ENCODE measurements at regions not wholly inside any gene's neighbourhood (a gene's known extent, or its start where the extent isn't known, plus 50 kb on each side); places are given as distances from the start of the nearest gene placed in this dataset.

GRCh38 chr6:153725456-153725855, 313.6 kb upstream of the OPRM1 start:
- no peak overlapping the region for H3K27ac ChIP-seq
- no peaks in the 10 kb centered on the region for H3K36me3 ChIP-seq
- intact Hi-C loops (cut with DNase I; ENCODE audit: low total_unique reads) = no loop called here
- TF ChIP-seq POLR2A (IDR thresholded peaks at IDR 0.05) = no peak
- TF ChIP-seq, protein P1, sequence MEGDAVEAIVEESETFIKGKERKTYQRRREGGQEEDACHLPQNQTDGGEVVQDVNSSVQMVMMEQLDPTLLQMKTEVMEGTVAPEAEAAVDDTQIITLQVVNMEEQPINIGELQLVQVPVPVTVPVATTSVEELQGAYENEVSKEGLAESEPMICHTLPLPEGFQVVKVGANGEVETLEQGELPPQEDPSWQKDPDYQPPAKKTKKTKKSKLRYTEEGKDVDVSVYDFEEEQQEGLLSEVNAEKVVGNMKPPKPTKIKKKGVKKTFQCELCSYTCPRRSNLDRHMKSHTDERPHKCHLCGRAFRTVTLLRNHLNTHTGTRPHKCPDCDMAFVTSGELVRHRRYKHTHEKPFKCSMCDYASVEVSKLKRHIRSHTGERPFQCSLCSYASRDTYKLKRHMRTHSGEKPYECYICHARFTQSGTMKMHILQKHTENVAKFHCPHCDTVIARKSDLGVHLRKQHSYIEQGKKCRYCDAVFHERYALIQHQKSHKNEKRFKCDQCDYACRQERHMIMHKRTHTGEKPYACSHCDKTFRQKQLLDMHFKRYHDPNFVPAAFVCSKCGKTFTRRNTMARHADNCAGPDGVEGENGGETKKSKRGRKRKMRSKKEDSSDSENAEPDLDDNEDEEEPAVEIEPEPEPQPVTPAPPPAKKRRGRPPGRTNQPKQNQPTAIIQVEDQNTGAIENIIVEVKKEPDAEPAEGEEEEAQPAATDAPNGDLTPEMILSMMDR (IDR thresholded peaks at IDR 0.05) = no peak
- no peak overlapping the region for H3K4me3 ChIP-seq
- H3K27me3 ChIP-seq = no peaks in the 10 kb centered on the region
- H3K4me1 ChIP-seq = no peaks in the 10 kb centered on the region
- H3K9me3 ChIP-seq = no peaks in the 10 kb centered on the region
- DNase-seq = no peak

DNA sequence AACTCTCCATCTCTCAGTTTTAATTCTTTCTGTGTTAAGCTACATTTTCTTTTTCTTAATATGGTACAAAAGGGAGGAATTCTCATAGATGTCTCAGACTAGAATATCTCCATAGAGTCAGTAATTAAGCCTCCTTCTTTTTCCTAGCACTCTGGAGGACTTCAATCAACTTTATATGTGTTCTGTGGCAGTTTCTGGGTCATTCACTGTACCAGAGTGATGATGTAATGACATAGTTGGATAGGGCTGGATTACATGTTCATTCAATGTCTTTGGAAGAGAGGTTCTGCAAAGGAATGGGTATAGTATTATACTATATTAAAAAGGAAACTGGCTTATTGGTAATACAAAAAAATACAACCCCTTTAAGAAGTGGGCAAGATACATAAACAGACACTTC, 318.3 kb upstream of the OPRM1 start:
- no peaks in the 10 kb centered on the region for H3K4me1 ChIP-seq
- intact Hi-C loops (cut with DNase I; ENCODE audit: low total_unique reads) = no loop called here
- no peaks in the 10 kb centered on the region for H3K9me3 ChIP-seq
- no peak overlapping the region for H3K27ac ChIP-seq
- no peak for DNase-seq
- H3K27me3 ChIP-seq = no peaks in the 10 kb centered on the region
- no peaks in the 10 kb centered on the region for H3K36me3 ChIP-seq
- H3K4me3 ChIP-seq = no peak overlapping the region
- TF ChIP-seq POLR2A (IDR thresholded peaks at IDR 0.05) = no peak
- TF ChIP-seq, protein P1 (IDR thresholded peaks at IDR 0.05) = no peak

GRCh38 chr6:153705429-153705828, 333.6 kb upstream of the OPRM1 start:
- H3K27ac ChIP-seq = no peak overlapping the region
- H3K9me3 ChIP-seq = no peaks in the 10 kb centered on the region
- H3K27me3 ChIP-seq = no peaks in the 10 kb centered on the region
- H3K4me3 ChIP-seq = no peak overlapping the region
- H3K36me3 ChIP-seq = no peaks in the 10 kb centered on the region
- no peaks in the 10 kb centered on the region for H3K4me1 ChIP-seq
- intact Hi-C loops (cut with DNase I; ENCODE audit: low total_unique reads) = no loop called here
- no peak for TF ChIP-seq POLR2A (IDR thresholded peaks at IDR 0.05)
- TF ChIP-seq, protein P1 (IDR thresholded peaks at IDR 0.05) = no peak
- DNase-seq = no peak

- no peaks in the 10 kb centered on the region for H3K36me3 ChIP-seq
- TF ChIP-seq, protein P1 (IDR thresholded peaks at IDR 0.05) = no peak
- TF ChIP-seq POLR2A (IDR thresholded peaks at IDR 0.05) = no peak
- H3K27ac ChIP-seq = no peak overlapping the region
- H3K9me3 ChIP-seq = no peaks in the 10 kb centered on the region
- DNase-seq = no peak
- no peaks in the 10 kb centered on the region for H3K27me3 ChIP-seq
- H3K4me3 ChIP-seq = no peak overlapping the region
- intact Hi-C loops (cut with DNase I; ENCODE audit: low total_unique reads) = no loop called here
- H3K4me1 ChIP-seq = no peaks in the 10 kb centered on the region
These were observed 336.4 kb upstream of the OPRM1 start for GRCh38 chr6:153702671-153703070.

DNA sequence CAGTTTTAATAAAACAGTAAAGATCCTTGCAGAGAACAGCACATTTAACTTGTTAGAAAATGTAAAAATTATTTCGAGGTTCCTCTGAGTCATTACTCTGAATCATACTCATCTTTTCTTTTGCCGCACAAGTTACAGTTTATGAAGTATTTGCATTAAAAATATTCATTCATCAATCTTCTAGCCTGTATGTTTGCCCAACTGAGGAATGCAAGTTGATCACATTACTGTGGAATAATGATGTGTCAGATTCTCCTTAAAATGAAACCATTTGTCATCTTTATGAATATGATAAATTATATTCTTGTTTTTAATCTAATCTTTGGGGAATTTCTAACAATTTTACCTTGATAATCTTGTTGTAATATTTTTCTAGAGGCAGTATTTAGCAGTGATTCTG, 340.4 kb upstream of the OPRM1 start:
- TF ChIP-seq, protein P1 (IDR thresholded peaks at IDR 0.05) = no peak
- TF ChIP-seq POLR2A (IDR thresholded peaks at IDR 0.05) = no peak
- no peaks in the 10 kb centered on the region for H3K27me3 ChIP-seq
- H3K27ac ChIP-seq = no peak overlapping the region
- no peak for DNase-seq
- H3K4me1 ChIP-seq = no peaks in the 10 kb centered on the region
- H3K4me3 ChIP-seq = no peak overlapping the region
- no peaks in the 10 kb centered on the region for H3K9me3 ChIP-seq
- intact Hi-C loops (cut with DNase I; ENCODE audit: low total_unique reads) = no loop called here
- no peaks in the 10 kb centered on the region for H3K36me3 ChIP-seq
